ENCODE measurements at regions not wholly inside any gene's neighbourhood (a gene's known extent, or its start where the extent isn't known, plus 50 kb on each side); places are given as distances from the start of the nearest gene placed in this dataset.

- TF ChIP-seq CTCF (IDR thresholded peaks at IDR 0.05; ENCODE audit: borderline replicate concordance, extremely low read depth, low read length, poor library complexity, severe bottlenecking) (no peak), EZH2 (IDR thresholded peaks at IDR 0.05; ENCODE audit: borderline replicate concordance, low read depth, low read length, severe bottlenecking) (no peak)
Measured at GRCh38 chr7:19408706-19409220, 263.5 kb upstream of the FERD3L start.
